HG03159 (cell line): ENCODE measurements at regions not wholly inside any gene's neighbourhood (a gene's known extent, or its start where the extent isn't known, plus 50 kb on each side); places are given as distances from the start of the nearest gene placed in this dataset.
A peak's percentile ranks its signal among the peaks of the same experiment; 100 is the strongest.

Source experiments
- ATAC-seq: cut with Tn5 transposase; IDR thresholded peaks from one replicate; pipeline ENCODE4 v1.9.1; 2021; ENCODE audit warnings: mild to moderate bottlenecking, moderate library complexity; ENCODE audit not compliant: unreplicated experiment

DNA sequence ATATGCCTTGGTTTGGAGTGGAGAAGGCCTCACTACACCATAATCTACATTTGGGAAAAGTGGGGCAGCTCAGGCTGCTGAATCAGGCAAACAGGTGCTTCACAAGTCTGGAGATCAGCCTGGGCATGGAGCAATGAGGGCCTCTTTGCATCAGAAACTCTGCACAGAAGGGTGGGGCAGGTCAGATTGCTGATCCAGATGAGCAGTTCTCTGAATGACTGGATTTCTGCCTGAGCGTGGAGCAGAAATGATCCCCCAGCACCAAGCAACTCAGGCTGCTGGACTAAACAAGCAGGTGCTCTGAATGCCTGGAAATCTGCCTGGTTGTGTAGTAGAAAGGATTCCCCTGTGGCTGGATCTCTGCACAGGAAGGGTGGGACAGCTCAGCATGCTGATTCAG is 605.3 kb upstream of the ZNF804A start:
- peak; percentile 57 for ATAC-seq

DNA sequence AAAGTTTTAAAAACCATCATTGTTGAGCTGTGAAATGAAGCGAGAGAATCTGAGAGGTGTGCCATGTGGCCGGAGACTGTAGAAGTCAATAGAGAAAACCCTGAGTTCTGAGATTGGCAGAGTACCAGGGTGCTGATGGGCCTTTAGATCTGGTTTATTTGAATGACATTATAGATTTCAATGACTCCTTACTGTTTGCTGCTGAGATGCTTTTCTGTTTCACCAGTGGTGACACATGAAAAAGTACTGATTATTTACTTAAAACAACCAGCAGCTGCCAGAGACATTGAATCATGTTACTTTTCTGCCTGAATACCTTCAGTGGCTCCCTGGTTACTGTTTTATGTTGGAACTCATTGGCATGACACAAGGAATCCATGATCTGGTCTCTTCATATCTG is 602.7 kb upstream of the ZNF804A start:
- ATAC-seq = no peak

DNA sequence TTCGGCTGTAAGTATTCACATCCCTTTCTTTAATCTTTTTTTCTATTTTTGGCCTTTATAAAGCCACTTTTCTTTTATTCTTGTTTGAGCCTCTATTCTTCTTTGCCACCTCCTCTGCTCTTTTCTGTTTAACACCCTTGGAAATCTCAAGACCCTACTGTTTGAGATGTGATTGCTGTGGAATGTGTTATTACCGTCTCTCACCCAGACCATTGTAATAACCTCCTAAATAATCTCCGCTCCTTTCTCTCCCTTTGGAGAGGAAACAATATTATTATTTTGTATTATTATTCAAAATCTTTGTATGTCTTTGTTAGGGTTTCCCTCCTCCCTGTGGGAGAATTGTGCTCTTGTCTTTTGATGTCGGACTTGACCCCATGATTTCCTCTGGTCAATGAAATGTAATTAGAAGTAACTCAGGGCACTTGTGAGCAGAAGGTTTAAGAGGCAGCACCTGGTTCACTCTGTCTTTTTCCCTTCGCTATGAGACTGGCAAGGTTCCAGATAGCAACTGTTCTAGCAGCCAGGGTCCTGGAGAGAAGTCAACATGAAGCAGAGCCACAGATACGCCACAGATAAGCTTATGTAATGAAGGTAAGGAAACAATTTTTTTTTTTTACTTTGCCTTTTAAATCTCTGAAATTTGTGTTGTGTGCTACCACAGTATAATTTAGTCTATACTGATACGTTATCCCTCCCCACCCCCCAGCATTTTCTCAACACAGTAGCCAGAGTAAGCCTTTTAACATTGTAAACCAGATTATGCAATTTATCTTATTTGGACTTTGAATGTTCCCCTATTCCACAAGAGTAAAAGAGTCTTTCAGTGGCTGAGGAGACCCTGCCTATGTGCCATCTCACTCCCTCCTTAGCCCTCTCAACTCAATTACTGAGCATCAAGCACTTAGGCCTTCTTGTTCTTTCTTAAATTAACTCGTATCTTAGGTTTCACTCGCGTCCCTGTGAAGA is 601.2 kb upstream of the ZNF804A start:
- ATAC-seq = no peak

GRCh38 chr2:183998041-183998796 is 600.1 kb upstream of the ZNF804A start:
- ATAC-seq = peak; percentile 95

- no peak for ATAC-seq
These were observed 599.5 kb upstream of the ZNF804A start for GRCh38 chr2:183998797-183999190.

GRCh38 chr2:184004289-184004947 is 593.9 kb upstream of the ZNF804A start:
- ATAC-seq = peak; percentile 88

DNA sequence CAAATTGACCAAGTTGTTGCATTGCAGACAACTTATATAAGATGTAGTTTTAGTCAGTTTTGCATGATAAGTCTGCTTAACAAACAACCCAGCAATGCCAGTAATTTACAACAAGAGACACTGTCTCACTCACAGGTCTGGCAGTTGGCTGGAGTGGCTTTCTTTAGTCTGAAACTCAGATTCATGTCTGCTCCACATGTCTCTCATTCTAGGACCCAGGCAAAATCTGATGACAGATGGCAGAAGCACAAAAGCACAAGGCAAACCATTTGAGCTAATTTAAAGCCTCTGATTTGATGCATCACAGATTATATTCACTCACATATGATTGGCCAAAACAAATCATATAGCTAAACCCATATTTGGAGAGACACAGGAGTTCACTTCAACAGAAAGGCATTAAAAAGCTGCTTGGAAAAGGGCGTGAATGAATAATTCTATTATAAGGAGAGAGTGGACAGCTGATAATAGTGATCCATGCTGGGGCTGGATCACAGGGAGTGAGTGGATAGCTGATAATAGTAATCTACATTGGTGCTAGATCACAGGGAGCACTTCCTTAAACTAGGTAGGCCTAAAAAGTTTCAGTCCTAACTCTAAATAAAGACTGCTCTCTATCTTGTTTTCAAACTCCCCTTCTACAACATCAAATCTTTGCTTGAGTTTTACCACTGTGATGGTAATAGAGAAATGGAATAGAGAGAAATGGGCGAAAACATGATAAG is 593.2 kb upstream of the ZNF804A start:
- peak; percentile 43 for ATAC-seq

DNA sequence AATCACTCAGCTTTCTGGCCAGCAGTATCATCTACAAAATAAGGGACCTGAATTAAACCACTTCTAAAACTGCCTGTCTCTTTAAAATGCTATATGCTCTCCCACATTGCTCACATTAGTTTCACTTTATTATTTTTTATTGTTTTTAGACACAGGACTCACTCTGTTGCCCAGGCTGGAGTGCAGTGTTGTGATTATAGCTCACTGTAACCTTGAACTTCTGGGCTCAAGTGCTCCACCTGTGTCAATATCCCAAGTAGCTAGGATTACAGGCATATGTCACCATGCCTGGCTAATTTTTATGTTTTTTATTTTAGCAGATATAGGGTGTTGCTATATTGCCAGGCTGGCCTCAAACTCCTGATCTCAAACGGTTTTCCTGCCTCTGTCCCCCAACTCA is 591.3 kb upstream of the ZNF804A start:
- ATAC-seq = no peak

GRCh38 chr2:184026961-184027360 is 571.4 kb upstream of the ZNF804A start:
- no peak for ATAC-seq

GRCh38 chr2:184030245-184030644 is 568.1 kb upstream of the ZNF804A start:
- ATAC-seq = no peak

DNA sequence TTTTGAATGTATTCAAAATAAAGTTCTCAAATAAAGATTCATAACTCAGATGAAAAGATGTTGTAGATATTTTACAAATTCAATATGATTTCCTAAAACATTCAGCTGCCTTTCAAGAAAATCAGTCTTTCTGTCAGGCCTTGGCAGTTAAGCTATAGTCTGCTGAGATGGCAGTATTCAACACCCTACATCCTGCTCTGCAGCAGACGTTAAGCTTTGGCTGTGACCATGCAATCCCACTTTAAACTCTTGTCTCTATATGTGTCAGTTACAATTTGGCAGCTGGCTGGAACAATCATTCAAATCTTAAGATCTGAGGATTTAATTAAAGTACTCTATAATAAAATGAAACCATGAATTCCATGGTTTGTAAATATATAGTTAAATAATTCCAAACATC is 567.3 kb upstream of the ZNF804A start:
- ATAC-seq = no peak

DNA sequence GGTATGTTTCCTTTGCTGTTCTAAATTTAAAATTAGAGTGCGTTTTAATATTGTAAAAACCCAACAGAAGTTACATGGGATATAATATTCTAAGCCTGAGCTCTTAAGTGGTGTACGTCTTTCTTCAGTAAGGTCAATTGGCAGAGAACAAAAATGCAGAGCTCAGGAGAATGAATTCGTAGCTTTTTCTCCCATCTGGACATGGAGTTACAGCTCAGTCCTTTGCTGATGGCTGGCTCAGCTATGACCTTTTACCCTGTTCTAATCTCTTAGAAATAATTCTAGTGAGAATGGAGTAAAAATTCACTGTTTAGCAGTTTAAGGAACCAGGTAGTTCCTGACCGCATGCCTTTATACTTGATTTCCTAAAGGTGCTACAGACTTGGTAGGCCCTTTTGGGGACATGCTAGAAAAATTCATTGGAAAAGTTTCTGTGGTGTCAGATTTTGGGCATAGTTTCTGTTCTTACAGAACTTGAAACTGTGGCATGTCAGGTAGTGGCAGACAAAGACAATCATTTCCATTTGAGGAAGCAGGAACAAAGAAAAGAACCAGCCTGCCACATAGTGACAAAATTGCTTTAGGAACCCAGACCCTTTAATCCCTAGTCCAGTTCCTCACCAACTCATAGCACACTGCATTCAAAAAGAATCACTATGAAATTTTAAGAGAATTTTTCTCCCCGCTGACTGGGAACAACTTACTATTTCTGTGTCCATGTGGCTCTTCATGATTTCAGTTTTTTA is 566.8 kb upstream of the ZNF804A start:
- ATAC-seq = no peak

DNA sequence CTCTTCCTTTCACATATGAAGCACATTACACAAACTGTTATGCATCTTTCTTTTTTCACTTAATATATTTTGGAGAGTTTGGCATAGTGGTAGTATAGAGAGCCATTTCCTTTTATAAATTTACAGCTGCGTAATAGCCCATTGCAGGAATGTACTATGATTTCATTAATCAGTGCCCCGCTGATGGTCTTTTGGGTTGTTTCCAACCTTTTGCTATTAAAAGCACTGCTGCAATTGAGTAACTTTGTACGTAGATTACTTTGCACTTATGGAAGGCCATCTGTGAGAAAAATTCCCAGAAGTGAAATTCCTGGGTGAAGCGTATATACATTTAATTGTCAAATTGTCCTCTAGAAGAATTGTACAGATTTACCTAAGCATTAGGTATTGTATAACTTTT is 565.3 kb upstream of the ZNF804A start:
- no peak for ATAC-seq

- ATAC-seq = no peak
These were observed 561.1 kb upstream of the ZNF804A start for GRCh38 chr2:184037273-184037672.

DNA sequence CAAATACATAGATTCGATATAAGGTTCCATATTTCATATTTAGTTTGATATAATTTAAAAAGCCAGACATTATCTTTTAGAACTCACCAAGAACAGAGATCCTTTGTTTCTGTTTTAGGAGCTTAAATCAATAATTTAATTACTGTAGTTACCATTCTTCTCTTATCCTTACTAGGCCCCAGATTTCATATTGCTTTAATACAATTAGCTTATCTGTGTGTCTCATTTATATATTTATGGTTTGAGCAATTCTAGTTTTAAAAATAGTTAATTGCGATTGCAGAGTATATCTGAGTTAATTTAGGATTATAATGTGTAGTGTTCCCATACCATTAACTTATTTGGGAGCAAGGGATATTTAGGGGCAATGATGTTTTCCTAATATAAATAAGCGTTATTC is 558.8 kb upstream of the ZNF804A start:
- no peak for ATAC-seq

DNA sequence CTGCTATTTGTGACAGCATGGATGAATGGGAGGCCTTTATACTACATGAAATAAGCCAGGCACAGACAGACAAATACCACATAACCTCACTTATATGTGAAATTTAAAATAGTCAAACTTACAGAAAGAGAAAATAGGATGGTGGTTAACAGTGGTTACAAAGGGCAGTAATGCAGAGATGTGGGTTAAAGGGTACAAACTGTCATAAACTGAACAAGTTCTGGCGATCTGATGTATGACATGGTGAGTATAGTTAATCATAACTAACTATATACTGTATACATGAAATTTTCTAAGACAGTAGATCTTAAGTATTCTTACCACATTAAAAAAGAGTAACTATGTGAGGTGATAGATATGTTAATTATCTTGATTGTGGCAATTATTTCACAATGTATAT is 558.1 kb upstream of the ZNF804A start:
- ATAC-seq = no peak

GRCh38 chr2:184041077-184041476 is 557.3 kb upstream of the ZNF804A start:
- no peak for ATAC-seq

GRCh38 chr2:184041777-184042176 is 556.6 kb upstream of the ZNF804A start:
- no peak for ATAC-seq

- ATAC-seq = no peak
These were observed 550.8 kb upstream of the ZNF804A start for GRCh38 chr2:184047536-184047935.

DNA sequence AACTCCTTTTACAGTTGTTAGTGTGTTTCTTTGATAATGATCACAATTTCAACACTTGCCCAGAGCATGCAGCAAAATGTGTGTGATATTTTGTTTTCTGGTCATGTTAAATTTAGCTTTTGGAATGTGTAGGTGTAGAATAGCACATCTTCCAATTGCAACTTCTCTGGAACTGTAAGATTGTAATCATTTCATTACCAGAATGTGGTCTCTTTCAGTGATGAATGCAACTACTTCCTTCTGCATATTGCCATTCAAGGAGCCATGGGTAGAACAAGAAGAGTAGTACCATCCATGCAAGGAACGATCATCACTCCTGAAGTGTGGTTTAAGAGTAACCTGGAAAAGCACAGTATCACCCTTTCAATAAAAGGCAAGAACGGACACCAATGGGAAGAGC is 548.8 kb upstream of the ZNF804A start:
- no peak for ATAC-seq
